ENCODE measurements at regions not wholly inside any gene's neighbourhood (a gene's known extent, or its start where the extent isn't known, plus 50 kb on each side); places are given as distances from the start of the nearest gene placed in this dataset.

DNA sequence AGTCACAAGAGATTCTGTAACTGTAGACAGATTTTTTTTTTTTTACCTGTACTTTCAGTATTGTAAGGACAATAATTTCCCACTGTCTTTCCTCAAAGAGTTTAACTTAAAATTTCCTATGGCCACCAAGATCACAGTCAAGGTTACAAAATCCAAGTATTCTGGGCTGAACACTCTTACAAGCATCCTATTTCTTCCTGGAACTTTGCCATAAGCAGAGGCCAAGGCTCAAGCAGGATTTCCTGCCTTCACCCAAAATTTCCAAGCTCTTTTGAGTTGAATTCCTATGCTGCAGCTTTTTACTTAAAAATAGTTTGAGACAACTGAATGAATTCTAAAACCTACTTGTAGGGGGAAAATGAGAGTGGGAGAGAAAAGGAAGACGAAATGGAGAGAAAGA, 299.4 kb downstream of the ZNF516 start:
- TF ChIP-seq POLR2A (IDR thresholded peaks at IDR 0.05) (no peak), CTCF (IDR thresholded peaks at IDR 0.05 in 4 of 5, conservative IDR thresholded peaks at IDR 0.05 in 1 of 5) (no peak)
